Rectal smooth muscle tissue (tissue), 1 donor: ENCODE measurements at regions not wholly inside any gene's neighbourhood (a gene's known extent, or its start where the extent isn't known, plus 50 kb on each side); places are given as distances from the start of the nearest gene placed in this dataset.

ENCODE experiments used
- H3K27ac ChIP-seq: one replicate; pipeline ENCODE4 v1.7.0; 2013; ENCODE audit warnings: low read depth, low read length, inconsistent platforms
- H3K27me3 ChIP-seq: one replicate; pipeline ENCODE4 v1.7.0; 2013; ENCODE audit warnings: low read length; ENCODE audit not compliant: control insufficient read depth, insufficient read depth
- H3K36me3 ChIP-seq: one replicate; pipeline ENCODE4 v1.7.0; 2013; ENCODE audit warnings: low read length; ENCODE audit not compliant: control insufficient read depth, insufficient read depth
- H3K4me1 ChIP-seq: one replicate; pipeline ENCODE4 v1.7.0; 2013; ENCODE audit warnings: low read length; ENCODE audit not compliant: control insufficient read depth, insufficient read depth
- H3K4me3 ChIP-seq: one replicate; pipeline ENCODE4 v1.7.0; 2013; ENCODE audit warnings: low read length
- H3K9ac ChIP-seq: one replicate; pipeline ENCODE4 v1.7.0; 2013; ENCODE audit warnings: low read length

DNA sequence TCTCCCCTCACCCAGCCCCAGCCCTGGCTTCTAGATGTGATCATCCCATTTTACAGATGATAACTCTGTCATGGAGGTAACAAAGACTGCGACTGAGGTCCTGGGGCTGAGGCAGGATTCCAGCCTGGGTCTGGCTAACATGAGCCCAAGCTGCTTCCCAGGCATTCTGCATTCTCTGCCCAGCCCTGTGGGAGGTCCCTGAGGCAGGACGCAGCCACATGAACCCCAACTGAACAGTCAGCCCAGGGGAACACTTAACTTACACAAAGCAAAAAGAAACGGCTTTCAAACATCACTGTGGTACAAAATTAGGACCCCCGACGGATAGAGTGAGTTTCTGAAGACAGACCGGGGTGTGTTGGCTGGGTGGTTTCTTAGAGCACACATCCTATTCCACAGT lies 135.3 kb downstream of the ACKR3 start:
- Histone ChIP-seq H3K4me1 (no peaks in the 10 kb centered on the region), H3K36me3 (no peaks in the 10 kb centered on the region), H3K9ac (no peak overlapping the region), H3K27ac (no peak overlapping the region), H3K4me3 (no peak overlapping the region), H3K27me3 (no peaks in the 10 kb centered on the region)

DNA sequence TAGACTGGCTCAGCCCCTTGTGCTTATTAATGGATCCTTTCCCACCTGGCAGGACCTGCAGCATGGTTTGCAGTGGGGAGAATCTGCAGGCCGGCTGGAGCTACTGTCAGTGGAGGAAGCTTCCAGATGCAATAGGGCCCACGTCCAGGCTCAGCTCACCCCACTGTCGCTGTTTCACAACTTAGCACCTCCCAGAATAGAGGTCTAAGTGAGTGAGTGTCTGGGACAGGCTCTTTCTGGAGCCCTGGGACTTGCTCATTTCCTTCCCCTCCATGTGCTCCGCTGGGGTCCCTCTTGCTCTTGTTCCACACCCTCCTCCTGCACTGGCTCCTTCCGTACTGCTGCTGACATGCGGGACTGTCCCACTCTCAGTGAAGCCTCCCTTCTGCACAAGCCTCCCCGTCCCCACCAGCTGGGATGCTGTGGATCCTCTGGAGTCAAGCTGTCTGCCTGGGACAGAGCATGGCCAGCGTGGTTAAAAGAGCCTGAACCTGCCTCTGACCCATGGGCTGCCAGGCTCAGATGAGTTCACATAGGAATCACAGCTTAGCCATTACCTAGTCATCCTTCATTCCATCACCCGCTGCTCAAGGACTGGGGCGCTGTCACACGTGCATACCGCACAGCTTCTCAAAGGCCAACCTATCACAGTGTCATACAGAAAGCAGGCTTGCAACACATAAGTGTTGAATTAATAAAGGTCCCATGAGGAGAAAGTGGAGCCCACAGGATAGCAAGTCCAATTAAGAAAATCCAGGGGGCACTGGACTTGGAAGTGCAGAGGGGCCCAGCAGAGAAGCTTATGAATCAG lies 135.9 kb downstream of the ACKR3 start:
- Histone ChIP-seq H3K4me3 (no peak overlapping the region), H3K36me3 (no peaks in the 10 kb centered on the region), H3K4me1 (no peaks in the 10 kb centered on the region), H3K27ac (no peak overlapping the region), H3K9ac (no peak overlapping the region), H3K27me3 (no peaks in the 10 kb centered on the region)

DNA sequence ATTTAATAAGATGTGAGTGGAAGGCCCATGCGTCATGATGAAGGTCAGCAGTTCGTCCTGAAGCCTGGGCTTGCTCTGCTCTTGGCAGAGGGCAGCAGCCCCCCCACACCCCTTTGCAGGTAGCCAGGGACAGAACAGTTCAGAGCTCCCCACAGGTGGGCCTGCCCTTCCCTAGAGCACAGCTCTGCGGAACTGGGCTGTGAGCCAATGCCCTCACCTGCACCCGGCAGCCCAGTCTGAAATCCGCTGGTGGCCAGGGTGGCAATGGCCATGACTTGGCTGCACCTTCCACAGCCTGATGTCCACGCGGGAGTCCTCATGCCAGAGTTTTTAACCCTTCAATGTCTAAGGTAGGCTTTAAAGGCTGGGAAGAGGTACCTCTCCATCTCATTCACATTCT lies 136.7 kb downstream of the ACKR3 start:
- Histone ChIP-seq H3K4me1 (no peaks in the 10 kb centered on the region), H3K27me3 (no peaks in the 10 kb centered on the region), H3K36me3 (no peaks in the 10 kb centered on the region), H3K27ac (no peak overlapping the region), H3K4me3 (no peak overlapping the region), H3K9ac (no peak overlapping the region)

DNA sequence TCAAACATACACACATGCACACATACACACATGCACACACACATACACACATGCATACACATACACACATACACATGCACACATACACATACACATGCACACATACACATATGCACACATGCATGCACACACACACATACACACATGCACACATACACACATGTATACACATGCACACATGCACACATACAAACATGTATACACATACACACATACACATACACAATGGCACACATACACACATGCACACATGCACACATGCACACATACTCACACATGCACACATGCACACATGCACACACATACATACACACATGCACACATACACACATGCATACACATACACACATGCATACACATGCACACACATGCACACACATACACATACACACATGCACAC lies 137.2 kb downstream of the ACKR3 start:
- Histone ChIP-seq H3K4me1 (no peaks in the 10 kb centered on the region), H3K9ac (no peak overlapping the region), H3K27me3 (no peaks in the 10 kb centered on the region), H3K27ac (no peak overlapping the region), H3K4me3 (no peak overlapping the region), H3K36me3 (no peaks in the 10 kb centered on the region)

DNA sequence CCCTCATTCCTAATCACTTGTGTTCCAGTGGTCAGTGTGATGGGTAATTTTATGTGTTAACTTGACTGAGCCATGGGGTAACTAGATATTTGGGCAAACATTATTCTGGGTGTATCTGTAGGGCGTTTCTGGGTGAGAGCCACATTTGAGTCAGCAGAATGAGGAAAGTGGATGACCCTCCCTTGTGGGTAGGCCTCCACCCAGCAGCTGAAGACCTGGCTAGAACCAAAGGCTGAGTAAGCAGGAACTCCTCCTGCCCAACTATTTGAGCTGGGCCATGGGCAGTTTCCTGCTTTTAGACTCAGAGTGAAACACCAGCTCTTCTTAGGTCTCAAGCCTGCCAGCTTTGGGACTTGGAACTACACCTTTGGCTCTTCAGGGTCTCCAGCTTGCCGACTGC lies 141.8 kb downstream of the ACKR3 start:
- H3K27me3 ChIP-seq = no peaks in the 10 kb centered on the region
- H3K4me1 ChIP-seq = peaks cover 4% of the 10 kb centered on the region
- H3K4me3 ChIP-seq = no peak overlapping the region
- H3K27ac ChIP-seq = no peak overlapping the region
- H3K9ac ChIP-seq = no peak overlapping the region
- H3K36me3 ChIP-seq = no peaks in the 10 kb centered on the region

DNA sequence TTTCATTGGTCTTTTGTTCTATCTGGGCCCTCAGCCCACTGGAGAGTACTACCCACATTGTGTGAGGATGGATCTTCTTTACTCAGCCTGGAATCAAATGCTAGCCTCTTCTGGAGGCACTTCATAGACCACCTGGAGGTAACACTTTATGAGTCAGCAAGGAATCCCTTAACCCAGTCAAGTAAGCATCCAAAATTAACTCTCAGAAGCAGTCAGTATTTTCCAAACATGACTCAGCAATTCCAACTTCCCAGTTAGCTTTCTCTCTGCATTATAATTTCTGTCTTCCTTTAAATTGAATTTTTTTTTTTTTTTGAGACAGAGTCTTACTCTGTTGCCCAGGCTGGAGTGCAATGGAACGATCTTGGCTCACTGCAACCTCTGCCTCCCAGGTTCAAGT lies 142.7 kb downstream of the ACKR3 start:
- peaks cover 4% of the 10 kb centered on the region for H3K4me1 ChIP-seq
- H3K36me3 ChIP-seq = no peaks in the 10 kb centered on the region
- no peak overlapping the region for H3K9ac ChIP-seq
- no peaks in the 10 kb centered on the region for H3K27me3 ChIP-seq
- no peak overlapping the region for H3K4me3 ChIP-seq
- no peak overlapping the region for H3K27ac ChIP-seq

DNA sequence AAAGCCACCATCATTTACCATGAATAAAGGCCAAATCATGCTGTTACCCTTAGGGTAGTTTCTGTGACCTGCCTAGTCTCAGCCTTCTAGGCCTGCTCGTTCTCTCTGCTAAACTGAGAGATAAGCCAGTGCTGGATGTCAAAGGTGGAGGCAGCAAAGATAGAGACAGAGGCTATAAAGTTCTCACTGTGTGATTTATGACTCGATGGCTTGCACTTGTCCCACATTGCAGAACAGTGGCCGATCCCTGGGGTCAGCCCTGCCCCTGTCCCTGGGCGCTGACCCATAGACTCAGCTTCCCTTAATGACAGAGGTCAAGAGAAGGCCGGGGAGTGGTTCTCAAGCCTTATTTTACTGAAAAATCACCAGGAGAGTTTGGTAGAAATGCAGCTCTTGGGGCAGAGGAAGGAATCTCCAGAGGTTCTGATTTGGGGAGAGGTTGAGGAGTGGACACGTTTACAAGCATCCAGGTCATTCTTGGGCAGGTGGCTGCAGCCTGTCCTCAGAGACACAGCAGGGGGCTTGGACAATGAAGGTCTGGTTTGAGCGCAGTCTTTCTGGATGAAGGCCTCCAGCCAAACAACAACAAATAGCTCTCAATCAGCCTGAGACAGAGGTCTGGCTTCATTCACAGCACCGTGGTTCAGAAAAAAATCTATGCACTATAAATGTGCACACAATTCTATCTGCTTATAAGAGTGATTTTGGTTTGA lies 143.5 kb downstream of the ACKR3 start:
- H3K9ac ChIP-seq = no peak overlapping the region
- H3K4me1 ChIP-seq = peaks cover 4% of the 10 kb centered on the region
- no peak overlapping the region for H3K27ac ChIP-seq

DNA sequence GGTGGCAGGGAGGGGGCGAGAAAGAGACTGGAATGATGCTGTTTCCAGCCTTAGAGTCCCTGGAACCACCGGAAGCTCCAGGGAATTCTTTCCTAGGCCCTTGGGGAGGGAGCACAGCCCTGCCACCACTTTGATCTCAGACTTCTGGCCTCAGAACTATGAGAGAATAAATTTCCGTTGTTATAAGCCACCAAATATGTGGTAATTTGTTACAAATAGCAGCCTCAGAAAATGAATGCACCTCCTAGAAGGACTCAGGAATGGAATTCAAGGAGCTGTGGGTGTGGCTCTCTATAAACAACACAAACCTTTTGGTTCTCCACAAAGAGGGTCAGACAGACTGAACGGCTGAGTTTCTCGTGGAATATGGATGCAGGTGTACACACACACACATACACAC lies 144.5 kb downstream of the ACKR3 start:
- Histone ChIP-seq H3K27me3 (no peaks in the 10 kb centered on the region), H3K4me1 (peaks cover 4% of the 10 kb centered on the region)

More for the DNA sequence above, 143.5 kb downstream of the ACKR3 start:
- Histone ChIP-seq H3K36me3 (no peaks in the 10 kb centered on the region), H3K27me3 (no peaks in the 10 kb centered on the region), H3K4me3 (no peak overlapping the region)

DNA sequence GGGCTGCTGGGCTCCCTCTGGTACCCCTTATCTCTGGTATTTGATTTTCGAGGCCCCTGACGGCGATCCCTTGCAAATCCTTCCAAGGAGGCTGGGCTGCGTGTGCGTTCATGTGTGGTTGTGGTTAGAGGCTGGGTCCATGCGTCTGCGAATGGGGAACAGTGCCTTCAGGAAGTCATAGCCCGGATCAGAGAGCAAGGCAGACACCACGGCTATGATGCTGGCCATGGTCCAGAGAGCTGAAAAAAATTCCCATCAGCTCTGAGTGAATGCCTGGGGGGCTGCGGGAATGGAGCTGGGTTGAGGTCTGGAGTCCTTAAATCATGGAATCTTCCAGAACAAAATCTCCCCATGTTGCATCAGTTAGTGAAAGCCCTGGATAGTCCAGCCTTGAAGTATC lies 145.5 kb downstream of the ACKR3 start:
- H3K36me3 ChIP-seq = no peaks in the 10 kb centered on the region
- no peak overlapping the region for H3K27ac ChIP-seq
- no peaks in the 10 kb centered on the region for H3K27me3 ChIP-seq
- peaks cover 4% of the 10 kb centered on the region for H3K4me1 ChIP-seq
- H3K4me3 ChIP-seq = no peak overlapping the region
- H3K9ac ChIP-seq = no peak overlapping the region

More for the DNA sequence above, 144.5 kb downstream of the ACKR3 start:
- H3K9ac ChIP-seq = no peak overlapping the region
- H3K4me3 ChIP-seq = no peak overlapping the region
- no peak overlapping the region for H3K27ac ChIP-seq
- no peaks in the 10 kb centered on the region for H3K36me3 ChIP-seq

DNA sequence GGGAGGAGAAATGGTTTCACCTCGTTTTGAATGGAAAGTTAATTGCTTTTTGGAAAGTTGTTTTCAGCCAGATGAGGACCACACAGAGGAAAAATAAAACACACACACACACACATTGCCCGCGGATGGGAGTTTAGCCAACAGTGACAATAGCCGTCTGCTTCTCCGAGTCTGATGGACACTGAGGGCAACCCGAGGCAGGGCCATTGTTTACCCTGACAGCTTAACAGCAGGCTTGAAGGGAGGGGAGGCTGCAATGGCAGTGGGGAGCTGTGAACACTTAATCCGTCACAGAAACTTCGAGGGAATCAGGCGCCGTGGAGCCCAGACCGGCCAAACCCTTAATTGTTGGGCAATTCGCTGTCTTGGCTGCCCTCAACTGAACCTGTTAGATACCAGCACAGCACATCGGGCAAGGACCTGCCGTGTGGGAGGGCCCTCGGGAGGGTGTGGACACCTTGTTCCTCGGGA lies 145.9 kb downstream of the ACKR3 start:
- Histone ChIP-seq H3K4me3 (no peak overlapping the region), H3K4me1 (peaks cover 4% of the 10 kb centered on the region), H3K9ac (no peak overlapping the region), H3K36me3 (no peaks in the 10 kb centered on the region), H3K27ac (no peak overlapping the region), H3K27me3 (no peaks in the 10 kb centered on the region)

DNA sequence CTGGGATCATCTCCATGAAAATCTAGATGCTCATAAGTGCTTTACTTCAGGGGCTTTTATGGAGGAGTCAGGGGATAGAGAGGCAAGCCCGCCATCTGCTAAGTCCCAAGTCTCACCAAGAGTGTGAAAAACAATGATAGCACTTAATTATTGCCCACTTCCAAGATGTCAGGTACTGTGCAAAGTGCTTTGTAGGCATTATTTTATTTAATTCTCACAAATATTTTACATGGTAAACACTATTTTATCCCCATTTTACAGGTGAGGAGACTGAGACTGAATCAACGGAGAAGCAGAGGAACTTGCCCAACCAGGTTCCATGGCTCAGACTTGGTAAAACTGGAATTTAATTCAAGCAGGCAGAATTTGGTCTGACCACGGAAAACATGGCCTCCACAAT lies 147.5 kb downstream of the ACKR3 start:
- Histone ChIP-seq H3K36me3 (no peaks in the 10 kb centered on the region), H3K27ac (no peak overlapping the region), H3K27me3 (no peaks in the 10 kb centered on the region), H3K4me1 (peaks cover 4% of the 10 kb centered on the region), H3K9ac (no peak overlapping the region), H3K4me3 (no peak overlapping the region)

DNA sequence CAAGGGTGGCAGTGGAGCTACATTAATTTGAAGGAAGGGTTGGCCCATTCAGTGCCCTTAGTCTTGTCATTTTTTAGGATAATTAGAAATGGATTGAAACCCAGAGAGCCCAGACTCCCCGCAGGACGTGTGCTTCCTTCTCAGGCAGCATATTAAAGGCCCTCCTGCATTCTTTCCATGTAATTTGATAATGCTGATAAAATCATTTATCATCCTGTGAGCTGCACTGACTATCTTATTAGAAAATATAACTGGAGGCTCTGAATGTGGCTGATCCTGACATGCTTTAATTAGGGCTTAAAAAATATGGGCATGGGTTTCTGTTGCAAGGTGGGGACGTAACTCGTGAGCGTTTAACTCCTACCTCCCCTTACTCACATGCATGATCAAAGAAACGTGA lies 148.1 kb downstream of the ACKR3 start:
- no peak overlapping the region for H3K27ac ChIP-seq
- no peak overlapping the region for H3K4me3 ChIP-seq
- H3K27me3 ChIP-seq = no peaks in the 10 kb centered on the region
- peaks cover 4% of the 10 kb centered on the region for H3K4me1 ChIP-seq
- H3K9ac ChIP-seq = no peak overlapping the region
- H3K36me3 ChIP-seq = no peaks in the 10 kb centered on the region
